ENCODE measurements at regions not wholly inside any gene's neighbourhood (a gene's known extent, or its start where the extent isn't known, plus 50 kb on each side); places are given as distances from the start of the nearest gene placed in this dataset.

DNA sequence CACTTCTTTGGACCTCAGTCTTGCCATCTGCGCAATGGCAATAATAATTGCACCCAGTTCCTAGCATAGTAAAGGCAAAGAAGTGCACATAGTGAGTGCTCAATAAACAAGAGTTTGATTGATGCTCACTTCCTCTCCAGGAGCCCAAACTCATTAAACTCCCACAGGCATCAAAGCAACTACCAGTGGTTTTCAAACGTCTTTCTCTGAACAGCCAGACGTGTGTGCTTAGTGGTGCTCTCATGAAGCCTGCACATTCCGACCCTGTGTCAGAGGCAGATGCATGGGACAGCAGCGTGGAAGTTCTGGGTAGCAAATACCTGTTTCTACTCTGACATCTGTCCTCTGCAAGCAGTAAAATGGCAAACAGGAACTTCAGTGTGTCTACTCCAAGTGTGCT, 146.3 kb upstream of the MAFB start:
- TF ChIP-seq, protein P1, sequence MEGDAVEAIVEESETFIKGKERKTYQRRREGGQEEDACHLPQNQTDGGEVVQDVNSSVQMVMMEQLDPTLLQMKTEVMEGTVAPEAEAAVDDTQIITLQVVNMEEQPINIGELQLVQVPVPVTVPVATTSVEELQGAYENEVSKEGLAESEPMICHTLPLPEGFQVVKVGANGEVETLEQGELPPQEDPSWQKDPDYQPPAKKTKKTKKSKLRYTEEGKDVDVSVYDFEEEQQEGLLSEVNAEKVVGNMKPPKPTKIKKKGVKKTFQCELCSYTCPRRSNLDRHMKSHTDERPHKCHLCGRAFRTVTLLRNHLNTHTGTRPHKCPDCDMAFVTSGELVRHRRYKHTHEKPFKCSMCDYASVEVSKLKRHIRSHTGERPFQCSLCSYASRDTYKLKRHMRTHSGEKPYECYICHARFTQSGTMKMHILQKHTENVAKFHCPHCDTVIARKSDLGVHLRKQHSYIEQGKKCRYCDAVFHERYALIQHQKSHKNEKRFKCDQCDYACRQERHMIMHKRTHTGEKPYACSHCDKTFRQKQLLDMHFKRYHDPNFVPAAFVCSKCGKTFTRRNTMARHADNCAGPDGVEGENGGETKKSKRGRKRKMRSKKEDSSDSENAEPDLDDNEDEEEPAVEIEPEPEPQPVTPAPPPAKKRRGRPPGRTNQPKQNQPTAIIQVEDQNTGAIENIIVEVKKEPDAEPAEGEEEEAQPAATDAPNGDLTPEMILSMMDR (IDR thresholded peaks at IDR 0.05; ENCODE audit: unreplicated experiment), result no peak
- H3K9me3 Mint-ChIP-seq (ENCODE audit: low read depth), result peaks cover 4% of the 10 kb centered on the region
- H3K27me3 Mint-ChIP-seq, result peaks cover 16% of the 10 kb centered on the region
- no peak for DNase-seq (ENCODE audit: low spot score, unreplicated experiment)
- no peak overlapping the region for H3K27ac Mint-ChIP-seq
- H3K4me1 Mint-ChIP-seq (ENCODE audit: low read depth), result no peaks in the 10 kb centered on the region
- H3K36me3 Mint-ChIP-seq (ENCODE audit: insufficient read depth), result no peaks in the 10 kb centered on the region
- H3K4me3 Mint-ChIP-seq (ENCODE audit: low read depth), result no peak overlapping the region

GRCh38 chr20:40838509-40838908, 149.5 kb upstream of the MAFB start:
- H3K4me3 Mint-ChIP-seq (ENCODE audit: low read depth), result no peak overlapping the region
- H3K27ac Mint-ChIP-seq, result no peak overlapping the region
- H3K27me3 Mint-ChIP-seq, result peaks cover 24% of the 10 kb centered on the region
- DNase-seq (ENCODE audit: low spot score, unreplicated experiment), result no peak
- H3K9me3 Mint-ChIP-seq (ENCODE audit: low read depth), result peaks cover 4% of the 10 kb centered on the region
- H3K36me3 Mint-ChIP-seq (ENCODE audit: insufficient read depth), result no peaks in the 10 kb centered on the region
- TF ChIP-seq, protein P1 (IDR thresholded peaks at IDR 0.05; ENCODE audit: unreplicated experiment), result no peak
- H3K4me1 Mint-ChIP-seq (ENCODE audit: low read depth), result no peaks in the 10 kb centered on the region

DNA sequence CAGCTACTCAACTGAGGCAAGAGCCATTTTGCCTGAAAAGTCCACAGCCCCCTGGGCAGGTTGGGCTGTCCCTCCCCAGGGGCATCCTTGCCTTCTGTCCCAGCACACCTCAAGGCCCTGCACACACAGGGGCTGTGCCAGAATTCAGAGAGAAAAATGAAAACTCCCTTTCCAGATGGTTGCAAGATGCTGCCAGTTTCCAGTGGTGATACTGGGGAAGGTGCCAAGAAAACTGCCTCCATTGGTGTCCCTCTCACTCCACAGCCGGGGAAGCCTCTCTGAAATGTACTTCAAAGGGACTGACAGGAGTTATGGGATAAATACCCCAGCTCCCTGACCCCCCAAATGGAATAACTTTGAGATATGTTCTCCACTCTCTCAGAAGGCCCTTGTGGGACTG, 154.2 kb upstream of the MAFB start:
- H3K27ac Mint-ChIP-seq, result no peak overlapping the region
- peaks cover 4% of the 10 kb centered on the region for H3K9me3 Mint-ChIP-seq (ENCODE audit: low read depth)
- TF ChIP-seq, protein P1 (IDR thresholded peaks at IDR 0.05; ENCODE audit: unreplicated experiment), result no peak
- no peak for DNase-seq (ENCODE audit: low spot score, unreplicated experiment)
- no peaks in the 10 kb centered on the region for H3K4me1 Mint-ChIP-seq (ENCODE audit: low read depth)
- peaks cover 12% of the 10 kb centered on the region for H3K27me3 Mint-ChIP-seq
- H3K36me3 Mint-ChIP-seq (ENCODE audit: insufficient read depth), result no peaks in the 10 kb centered on the region
- H3K4me3 Mint-ChIP-seq (ENCODE audit: low read depth), result no peak overlapping the region

DNA sequence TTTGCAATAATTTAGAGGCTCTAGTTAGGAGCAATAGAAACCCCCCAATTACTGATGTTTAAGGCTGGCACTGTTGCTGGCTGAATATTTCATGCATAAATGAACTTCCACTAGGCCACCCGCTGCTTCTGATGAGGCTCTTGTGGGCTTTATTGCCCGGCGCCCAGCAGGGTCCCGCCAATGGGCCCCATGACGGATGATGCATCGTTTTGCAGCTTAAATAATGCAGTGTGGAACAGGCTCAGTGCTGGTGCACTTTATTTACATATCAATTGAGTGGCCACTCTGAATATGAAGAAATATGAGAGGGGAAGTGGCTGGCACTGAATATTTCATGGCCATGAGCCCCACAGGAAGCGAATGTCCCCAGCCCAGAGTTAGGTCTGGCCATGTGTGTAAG, 155.3 kb upstream of the MAFB start:
- Mint-ChIP-seq H3K36me3 (ENCODE audit: insufficient read depth) (no peaks in the 10 kb centered on the region), H3K9me3 (ENCODE audit: low read depth) (peaks cover 4% of the 10 kb centered on the region), H3K27ac (no peak overlapping the region), H3K4me3 (ENCODE audit: low read depth) (no peak overlapping the region), H3K27me3 (peaks cover 12% of the 10 kb centered on the region), H3K4me1 (ENCODE audit: low read depth) (no peaks in the 10 kb centered on the region)
- no peak for DNase-seq (ENCODE audit: low spot score, unreplicated experiment)
- TF ChIP-seq, protein P1 (IDR thresholded peaks at IDR 0.05; ENCODE audit: unreplicated experiment), result no peak

- Mint-ChIP-seq H3K4me3 (ENCODE audit: low read depth) (no peak overlapping the region), H3K9me3 (ENCODE audit: low read depth) (peaks cover 4% of the 10 kb centered on the region), H3K4me1 (ENCODE audit: low read depth) (no peaks in the 10 kb centered on the region), H3K27ac (no peak overlapping the region), H3K27me3 (peaks cover 8% of the 10 kb centered on the region), H3K36me3 (ENCODE audit: insufficient read depth) (no peaks in the 10 kb centered on the region)
- DNase-seq (ENCODE audit: low spot score, unreplicated experiment), result no peak
- TF ChIP-seq, protein P1 (IDR thresholded peaks at IDR 0.05; ENCODE audit: unreplicated experiment), result no peak
Observed at GRCh38 chr20:40848096-40848495, 159.1 kb upstream of the MAFB start.
